Mesodermal cell (in vitro differentiated cells): ENCODE measurements at regions not wholly inside any gene's neighbourhood (a gene's known extent, or its start where the extent isn't known, plus 50 kb on each side); places are given as distances from the start of the nearest gene placed in this dataset.

ENCODE experiments used
- H3K27ac ChIP-seq: 2 replicates; pipeline ENCODE4 v1.7.0; 2013; ENCODE audit warnings: mild to moderate bottlenecking, low read depth, low read length, moderate library complexity; ENCODE audit not compliant: severe bottlenecking
- H3K36me3 ChIP-seq: 2 replicates; pipeline ENCODE4 v1.7.1; 2013; ENCODE audit warnings: mild to moderate bottlenecking, low read length, moderate library complexity; ENCODE audit not compliant: control insufficient read depth, insufficient read depth
- H3K4me1 ChIP-seq: one replicate; pipeline ENCODE4 v1.7.1; 2013; ENCODE audit warnings: mild to moderate bottlenecking, low read length; ENCODE audit not compliant: insufficient read depth, control insufficient read depth, poor library complexity, severe bottlenecking
- H3K4me3 ChIP-seq: 2 replicates; pipeline ENCODE4 v1.7.0; 2013; ENCODE audit warnings: low read length, control low read depth, mild to moderate bottlenecking; ENCODE audit not compliant: insufficient read depth, poor library complexity, severe bottlenecking; ENCODE audit errors: extremely low read depth
- H3K9me3 ChIP-seq: 2 replicates; pipeline ENCODE4 v1.7.1; 2013; ENCODE audit warnings: mild to moderate bottlenecking, low read length, moderate library complexity; ENCODE audit not compliant: control insufficient read depth
- WGBS, 2 experiments: methylation state at CpG; one replicate each; pipeline ENCODE4 v1.1.5; 2013; ENCODE audit warnings: missing lambda C conversion rate in 2 of 2; ENCODE audit not compliant: insufficient coverage in 2 of 2; 5-methylcytosine and 5-hydroxymethylcytosine counted together

DNA sequence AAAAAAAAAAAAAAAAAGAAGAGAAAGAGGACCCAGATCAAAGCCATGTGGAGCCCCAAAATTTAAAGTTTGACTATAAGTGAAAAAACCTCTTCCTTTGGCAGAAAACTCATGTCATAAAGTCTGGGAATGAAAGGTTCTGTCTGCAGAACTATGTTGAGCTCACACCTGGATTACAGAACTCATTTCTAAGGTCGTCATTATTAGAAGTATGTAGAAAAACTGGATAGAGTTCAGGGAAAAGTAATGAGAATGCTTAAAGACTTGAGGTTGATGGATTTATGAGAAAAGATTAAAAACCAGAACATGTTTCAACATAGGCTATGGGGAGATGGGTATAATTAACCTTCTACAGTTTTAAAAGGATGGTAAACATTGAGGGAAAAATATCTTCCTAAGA, 90.7 kb upstream of the COL11A1 start:
- Histone ChIP-seq H3K27ac (no peak overlapping the region), H3K4me3 (no peak overlapping the region), H3K36me3 (no peaks in the 10 kb centered on the region), H3K4me1 (peaks cover 7% of the 10 kb centered on the region), H3K9me3 (no peaks in the 10 kb centered on the region)
- WGBS, 2 experiments: 71 to 100% methylated on average over 1 of the region's 1 CpG

DNA sequence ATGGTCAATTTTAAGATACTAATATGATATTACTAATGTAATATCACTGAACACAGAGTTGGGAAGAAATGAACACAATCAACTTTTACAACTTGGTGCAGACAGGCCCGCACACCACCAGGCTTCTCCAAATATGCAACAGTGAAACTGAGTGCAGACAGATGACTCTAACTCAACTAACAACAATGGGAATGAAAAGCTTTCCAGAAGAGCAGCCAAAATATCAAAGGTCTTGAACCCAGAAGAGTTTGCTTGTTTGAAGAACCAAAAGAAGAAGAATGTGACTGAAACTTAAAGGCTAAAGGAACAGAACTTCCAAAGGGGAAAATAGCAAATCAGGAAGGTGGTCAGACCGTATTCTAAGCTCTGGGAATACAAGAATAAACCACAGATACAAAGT, 89.8 kb upstream of the COL11A1 start:
- 80 to 100% methylated on average over 1 of the region's 2 CpGs for WGBS, 2 experiments
- Histone ChIP-seq H3K4me1 (peaks cover 8% of the 10 kb centered on the region), H3K36me3 (no peaks in the 10 kb centered on the region), H3K9me3 (no peaks in the 10 kb centered on the region), H3K27ac (no peak overlapping the region), H3K4me3 (no peak overlapping the region)

DNA sequence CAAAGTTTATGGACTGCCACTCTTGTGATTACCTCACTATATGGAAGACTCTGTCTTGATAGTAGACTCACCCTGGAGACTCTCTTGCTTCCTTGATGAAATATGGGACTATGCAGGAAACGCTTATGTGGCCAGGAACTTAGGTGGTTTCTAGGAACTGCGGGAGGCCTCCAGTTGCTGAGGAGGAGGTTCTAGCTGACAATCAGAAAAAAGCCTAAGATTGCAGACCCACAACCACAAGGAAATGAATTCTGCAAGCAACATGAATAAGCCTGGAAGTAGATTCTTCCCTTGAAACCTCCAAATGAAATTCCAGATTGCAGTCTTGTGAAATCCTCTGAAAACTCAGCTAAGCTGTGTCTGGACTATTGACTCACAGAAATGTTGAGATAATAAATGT, 88.9 kb upstream of the COL11A1 start:
- 100% methylated on average over 1 of the region's 2 CpGs; no CpG with 5 or more reads in 1 of the 2 experiments for WGBS, 2 experiments
- H3K9me3 ChIP-seq: no peaks in the 10 kb centered on the region
- H3K27ac ChIP-seq: no peak overlapping the region
- no peaks in the 10 kb centered on the region for H3K36me3 ChIP-seq
- peaks cover 8% of the 10 kb centered on the region for H3K4me1 ChIP-seq
- H3K4me3 ChIP-seq: no peak overlapping the region

DNA sequence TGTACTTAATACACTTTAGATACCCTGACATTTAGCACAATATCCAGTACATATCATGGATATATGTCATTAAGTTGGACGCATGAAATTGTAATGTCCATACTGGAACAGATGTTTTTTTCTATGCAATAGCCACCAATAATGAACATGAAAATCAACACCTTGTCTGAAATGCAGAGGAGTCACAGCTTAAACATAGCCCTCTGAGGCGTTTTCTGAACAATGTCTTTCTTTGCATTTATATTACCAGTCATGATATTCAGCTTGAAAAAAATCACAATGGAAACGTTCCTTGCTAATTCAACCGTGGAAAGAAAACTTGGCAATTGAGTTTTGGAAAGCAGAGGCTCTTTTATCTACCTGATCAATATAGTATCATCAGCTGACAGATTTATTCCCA, 86.7 kb upstream of the COL11A1 start:
- H3K4me1 ChIP-seq: peaks cover 16% of the 10 kb centered on the region
- H3K27ac ChIP-seq: no peak overlapping the region
- no peaks in the 10 kb centered on the region for H3K36me3 ChIP-seq
- 80 to 94% methylated on average over 1 to 3 of the region's 4 CpGs for WGBS, 2 experiments
- H3K9me3 ChIP-seq: no peaks in the 10 kb centered on the region
- H3K4me3 ChIP-seq: no peak overlapping the region

DNA sequence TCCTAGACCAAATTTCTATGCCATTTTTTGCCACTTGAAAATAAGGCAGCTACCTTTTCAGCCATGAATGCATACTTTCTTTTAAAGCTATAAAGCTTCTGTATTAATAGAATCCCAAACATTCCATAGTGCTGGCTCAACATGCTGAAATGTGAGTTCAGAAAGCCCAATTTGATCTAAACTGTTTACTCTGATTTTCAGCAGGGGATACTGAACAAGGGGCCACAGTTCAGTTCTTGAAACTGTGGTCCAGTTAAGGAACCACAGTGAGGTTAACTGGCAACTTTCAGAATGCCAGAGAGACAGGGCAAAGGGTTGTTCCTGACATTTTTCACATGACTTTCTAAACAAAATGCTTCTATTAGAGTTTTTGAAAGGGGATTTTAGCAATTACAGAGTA, 85.7 kb upstream of the COL11A1 start:
- Histone ChIP-seq H3K36me3 (no peaks in the 10 kb centered on the region), H3K9me3 (no peaks in the 10 kb centered on the region), H3K27ac (no peak overlapping the region), H3K4me3 (no peak overlapping the region), H3K4me1 (peaks cover 16% of the 10 kb centered on the region)

DNA sequence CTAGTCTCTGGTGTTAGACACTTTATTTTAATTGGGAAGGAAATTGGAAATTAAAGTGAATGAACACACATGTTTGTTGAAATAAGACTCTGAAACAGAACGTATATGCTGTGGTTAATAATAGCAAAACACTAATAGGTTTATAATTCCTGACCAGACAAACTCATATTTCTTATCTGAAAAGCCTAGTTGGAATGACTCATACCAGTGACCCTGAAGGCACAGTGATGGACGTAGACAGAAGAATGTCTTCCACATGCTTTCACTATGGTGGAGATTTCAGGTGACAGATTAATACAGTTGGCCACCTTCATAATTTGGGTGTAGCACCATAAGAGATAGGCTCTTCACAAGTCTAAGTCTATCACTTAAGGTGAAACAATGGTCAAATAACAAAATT, 83.0 kb upstream of the COL11A1 start:
- Histone ChIP-seq H3K4me1 (peaks cover 13% of the 10 kb centered on the region), H3K27ac (no peak overlapping the region), H3K36me3 (no peaks in the 10 kb centered on the region), H3K9me3 (no peaks in the 10 kb centered on the region), H3K4me3 (no peak overlapping the region)
- no CpG with 5 or more reads among the region's 2 CpGs for WGBS, 2 experiments

DNA sequence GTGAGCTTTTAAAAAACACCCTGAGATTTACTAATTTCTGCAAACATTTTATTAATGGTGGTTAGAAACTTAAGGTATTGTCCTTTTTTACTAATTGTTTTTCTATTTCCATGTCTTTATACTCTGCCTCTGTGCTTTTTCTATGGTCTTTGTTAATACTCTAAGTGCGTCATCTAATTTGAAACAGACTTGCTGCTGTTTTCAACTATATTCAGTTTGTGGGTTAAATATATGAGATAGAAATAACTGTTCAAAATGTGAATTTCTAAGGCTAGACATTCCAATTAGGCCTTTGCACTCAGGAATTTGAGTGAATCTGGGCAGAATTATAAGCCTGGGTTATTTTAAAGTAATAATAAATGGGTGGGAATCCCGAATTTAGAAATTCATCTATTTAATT, 82.4 kb upstream of the COL11A1 start:
- Histone ChIP-seq H3K9me3 (no peaks in the 10 kb centered on the region), H3K36me3 (no peaks in the 10 kb centered on the region), H3K4me1 (peaks cover 13% of the 10 kb centered on the region), H3K4me3 (no peak overlapping the region), H3K27ac (no peak overlapping the region)
- 92% methylated on average over 2 of the region's 2 CpGs; no CpG with 5 or more reads in 1 of the 2 experiments for WGBS, 2 experiments

DNA sequence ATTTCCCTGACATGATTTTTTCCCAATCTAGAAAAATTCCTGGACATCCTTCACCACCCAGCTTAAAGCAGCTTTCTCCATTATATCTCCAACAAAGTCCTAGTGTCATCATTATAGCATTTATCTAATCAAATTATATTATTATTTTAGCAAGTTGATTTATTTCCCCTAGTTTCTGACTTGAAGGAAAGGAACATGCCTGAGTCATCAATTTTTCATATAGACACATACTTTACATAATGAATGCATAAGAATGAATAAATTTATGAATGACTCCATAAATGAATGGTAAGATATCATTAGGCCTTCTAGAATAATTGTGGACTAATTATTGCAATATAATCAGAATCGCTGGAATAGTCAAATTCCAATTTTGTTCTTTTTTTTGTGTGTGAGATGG, 79.4 kb upstream of the COL11A1 start:
- Histone ChIP-seq H3K4me1 (peaks cover 8% of the 10 kb centered on the region), H3K4me3 (no peak overlapping the region), H3K27ac (no peak overlapping the region), H3K9me3 (no peaks in the 10 kb centered on the region), H3K36me3 (no peaks in the 10 kb centered on the region)
- WGBS, 2 experiments: 100% methylated on average over 1 of the region's 1 CpG; no CpG with 5 or more reads in 1 of the 2 experiments

DNA sequence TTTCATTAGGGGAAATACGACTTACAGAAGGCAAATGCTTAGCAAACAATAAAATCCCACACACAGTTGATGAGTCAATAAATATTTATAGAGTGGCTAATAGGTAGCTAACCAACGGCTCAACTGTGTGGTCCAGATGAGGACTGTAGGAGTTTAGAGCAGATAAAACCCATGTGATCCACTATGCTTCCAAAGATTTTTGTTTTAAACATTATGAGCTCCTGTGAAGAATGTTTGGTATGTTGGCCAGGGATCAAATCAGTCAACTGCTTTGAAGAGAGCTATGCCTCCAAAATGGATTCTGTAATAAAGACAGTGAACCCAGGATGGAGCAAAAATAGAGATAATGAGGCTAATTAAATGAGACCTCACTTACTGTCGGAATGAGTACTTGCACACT, 72.3 kb upstream of the COL11A1 start:
- H3K36me3 ChIP-seq: no peaks in the 10 kb centered on the region
- H3K4me3 ChIP-seq: no peak overlapping the region
- no peak overlapping the region for H3K27ac ChIP-seq
- peaks cover 5% of the 10 kb centered on the region for H3K4me1 ChIP-seq
- no peaks in the 10 kb centered on the region for H3K9me3 ChIP-seq
- 67 to 100% methylated on average over 1 of the region's 3 CpGs for WGBS, 2 experiments

DNA sequence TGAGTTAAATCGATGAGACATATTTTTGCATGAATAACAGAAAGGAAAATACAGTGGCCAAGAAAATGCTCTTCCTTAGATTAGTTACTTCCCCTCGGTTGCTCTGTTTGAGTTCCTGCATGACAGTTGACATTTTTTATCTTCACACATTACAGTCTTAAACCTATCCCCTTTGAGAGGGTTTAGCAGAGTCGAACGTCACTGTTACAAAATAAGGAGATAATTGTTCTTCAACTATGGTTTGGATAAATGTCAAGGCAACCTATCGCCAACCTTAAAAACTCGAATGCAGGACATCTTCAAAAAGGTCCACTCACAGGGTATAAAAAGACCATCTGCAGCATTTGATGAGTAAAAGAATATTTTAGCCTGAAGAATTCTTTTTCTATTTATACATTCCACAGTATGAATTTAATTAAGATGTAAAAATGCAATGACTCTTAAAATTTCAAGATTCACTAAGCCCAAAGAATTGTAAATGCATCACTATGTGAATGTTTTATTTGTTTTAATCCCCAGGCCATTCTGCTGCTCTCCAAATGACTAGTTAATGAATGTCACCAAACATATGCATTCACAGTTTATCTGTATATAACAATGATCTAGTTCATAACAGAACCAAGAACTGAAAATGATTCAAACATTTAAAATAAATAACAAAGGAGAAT, 68.9 kb upstream of the COL11A1 start:
- WGBS, 2 experiments: 89 to 93% methylated on average over 3 of the region's 6 CpGs
- Histone ChIP-seq H3K4me1 (peaks cover 5% of the 10 kb centered on the region), H3K9me3 (no peaks in the 10 kb centered on the region), H3K4me3 (no peak overlapping the region), H3K36me3 (no peaks in the 10 kb centered on the region), H3K27ac (no peak overlapping the region)

DNA sequence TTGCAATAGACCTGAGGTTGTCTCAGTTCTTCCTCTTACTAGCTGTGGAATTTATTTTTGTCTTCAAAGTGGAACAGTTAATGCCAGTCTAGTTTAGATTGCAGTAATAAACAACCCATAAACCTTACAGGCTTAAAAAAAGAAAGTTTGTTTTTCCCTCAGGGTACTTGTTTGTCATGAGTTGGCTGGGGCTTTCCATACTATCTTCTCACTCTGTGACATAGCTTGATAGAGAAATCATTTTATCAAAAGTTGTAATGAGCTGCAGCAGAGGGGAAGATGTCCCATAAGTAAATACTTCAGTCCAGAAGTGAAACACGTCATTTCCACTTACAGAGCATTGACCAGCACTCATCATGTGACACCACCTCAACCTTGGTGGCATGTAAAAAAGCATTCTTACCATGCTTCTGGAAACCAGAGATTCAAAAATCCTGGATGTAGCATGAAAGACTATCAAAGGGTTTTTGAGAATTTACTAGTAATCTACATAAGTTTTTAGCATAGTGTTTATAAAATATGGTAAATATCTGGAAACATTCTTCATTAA, 62.8 kb upstream of the COL11A1 start:
- no peaks in the 10 kb centered on the region for H3K9me3 ChIP-seq
- H3K36me3 ChIP-seq: no peaks in the 10 kb centered on the region
- H3K4me1 ChIP-seq: no peaks in the 10 kb centered on the region
- H3K4me3 ChIP-seq: no peak overlapping the region
- 83 to 100% methylated on average over 1 of the region's 1 CpG for WGBS, 2 experiments
- no peak overlapping the region for H3K27ac ChIP-seq
